Mucosa of descending colon (tissue), 3 donors: ENCODE measurements at regions not wholly inside any gene's neighbourhood (a gene's known extent, or its start where the extent isn't known, plus 50 kb on each side); places are given as distances from the start of the nearest gene placed in this dataset.

Experiments used
- ATAC-seq: fragments of 200-7000 bp; cut with Tn5 transposase; one replicate; pipeline ENCODE4 v1.9.1; 2020; ENCODE audit warnings: mild to moderate bottlenecking, moderate library complexity
- DNase-seq, 3 donors: peaks; one replicate each; pipeline ENCODE4 v3.0.0-alpha.2; 2020
- H3K36me3 ChIP-seq: fragments of 200-600 bp; one replicate; pipeline ENCODE4 v1.8.0; 2021; ENCODE audit warnings: low read depth, mild to moderate bottlenecking
- H3K4me1 ChIP-seq: fragments of 200-600 bp; one replicate; pipeline ENCODE4 v1.8.0; 2021; ENCODE audit warnings: low read depth, mild to moderate bottlenecking
- H3K4me3 ChIP-seq: fragments of 200-600 bp; one replicate; pipeline ENCODE4 v1.8.0; 2021; ENCODE audit warnings: mild to moderate bottlenecking
- H3K9me3 ChIP-seq: fragments of 200-600 bp; one replicate; pipeline ENCODE4 v1.8.0; 2021; ENCODE audit warnings: mild to moderate bottlenecking
- intact Hi-C, 2 donors: fragments of 100-400 bp; cut with DNase I in 1 of 2; cut with micrococcal nuclease in 1 of 2; formaldehyde crosslinking; loops; one replicate each; pipeline versions ENCODE4 v1.11.0 to v1.11.1; 2022; cut with DNase I, micrococcal nuclease
- TF ChIP-seq, protein P1 (sequence below): fragments of 200-600 bp; IDR thresholded peaks from one replicate; pipeline ENCODE4 v1.8.0; 2022; ENCODE audit warnings: antibody characterized with exemption, mild to moderate bottlenecking
- donor health status: DM: no; HTN: no; CAD: no; lungs with moderate emphysema.
- donor health status: DM: no; HTN: no; CAD: no.
- donor health status: DM: no; HTN: yes; CAD: no.

DNA sequence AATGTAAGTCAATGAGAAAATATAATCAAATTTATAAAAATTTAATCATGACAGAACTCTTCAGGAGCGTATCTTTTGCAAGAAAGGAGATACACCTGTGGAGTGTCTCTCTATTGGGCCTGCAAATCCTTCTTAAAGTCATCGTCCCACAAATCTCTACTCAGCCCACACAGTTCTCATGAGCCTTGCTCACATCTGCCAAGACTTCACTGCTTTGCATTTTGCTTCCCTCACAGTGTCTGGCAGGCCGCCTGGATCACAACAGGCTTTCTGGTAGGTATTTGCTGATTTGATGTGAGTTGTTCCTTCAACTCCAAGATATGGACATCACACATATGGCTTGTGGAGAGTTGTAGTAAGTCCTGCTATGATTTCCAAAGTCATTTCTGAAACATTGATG, 183.1 kb upstream of the ARX start:
- H3K9me3 ChIP-seq, result no peaks in the 10 kb centered on the region
- intact Hi-C loops, result no loop called here
- DNase-seq (no peak), ATAC-seq (no peak)
- TF ChIP-seq, protein P1, sequence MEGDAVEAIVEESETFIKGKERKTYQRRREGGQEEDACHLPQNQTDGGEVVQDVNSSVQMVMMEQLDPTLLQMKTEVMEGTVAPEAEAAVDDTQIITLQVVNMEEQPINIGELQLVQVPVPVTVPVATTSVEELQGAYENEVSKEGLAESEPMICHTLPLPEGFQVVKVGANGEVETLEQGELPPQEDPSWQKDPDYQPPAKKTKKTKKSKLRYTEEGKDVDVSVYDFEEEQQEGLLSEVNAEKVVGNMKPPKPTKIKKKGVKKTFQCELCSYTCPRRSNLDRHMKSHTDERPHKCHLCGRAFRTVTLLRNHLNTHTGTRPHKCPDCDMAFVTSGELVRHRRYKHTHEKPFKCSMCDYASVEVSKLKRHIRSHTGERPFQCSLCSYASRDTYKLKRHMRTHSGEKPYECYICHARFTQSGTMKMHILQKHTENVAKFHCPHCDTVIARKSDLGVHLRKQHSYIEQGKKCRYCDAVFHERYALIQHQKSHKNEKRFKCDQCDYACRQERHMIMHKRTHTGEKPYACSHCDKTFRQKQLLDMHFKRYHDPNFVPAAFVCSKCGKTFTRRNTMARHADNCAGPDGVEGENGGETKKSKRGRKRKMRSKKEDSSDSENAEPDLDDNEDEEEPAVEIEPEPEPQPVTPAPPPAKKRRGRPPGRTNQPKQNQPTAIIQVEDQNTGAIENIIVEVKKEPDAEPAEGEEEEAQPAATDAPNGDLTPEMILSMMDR, result no peak
- no peaks in the 10 kb centered on the region for H3K4me1 ChIP-seq
- H3K36me3 ChIP-seq, result no peaks in the 10 kb centered on the region
- H3K4me3 ChIP-seq, result no peak overlapping the region

DNA sequence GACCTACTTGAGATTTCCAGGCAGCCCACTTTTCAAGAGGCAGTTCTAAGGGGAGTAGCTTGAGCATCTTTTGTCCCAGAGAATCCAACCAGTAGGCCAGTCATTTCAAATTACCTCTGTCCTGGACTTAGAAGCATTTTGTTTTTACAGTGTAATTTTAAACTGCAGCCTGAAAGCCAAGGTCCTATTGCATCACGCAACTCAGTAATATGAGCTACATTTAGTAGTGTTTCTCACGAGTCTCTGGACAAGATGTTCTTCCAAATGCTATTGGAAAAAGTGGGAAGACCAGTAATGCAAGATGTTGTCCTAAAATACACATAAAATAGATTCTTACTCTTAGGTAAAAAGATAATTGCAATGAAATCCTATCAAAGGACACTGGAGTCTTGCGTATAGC, 182.5 kb upstream of the ARX start:
- Histone ChIP-seq H3K4me1 (no peaks in the 10 kb centered on the region), H3K36me3 (no peaks in the 10 kb centered on the region), H3K4me3 (no peak overlapping the region), H3K9me3 (no peaks in the 10 kb centered on the region)
- ATAC-seq, result no peak
- intact Hi-C loops, result no loop called here
- DNase-seq, result no peak
- TF ChIP-seq, protein P1, result no peak

DNA sequence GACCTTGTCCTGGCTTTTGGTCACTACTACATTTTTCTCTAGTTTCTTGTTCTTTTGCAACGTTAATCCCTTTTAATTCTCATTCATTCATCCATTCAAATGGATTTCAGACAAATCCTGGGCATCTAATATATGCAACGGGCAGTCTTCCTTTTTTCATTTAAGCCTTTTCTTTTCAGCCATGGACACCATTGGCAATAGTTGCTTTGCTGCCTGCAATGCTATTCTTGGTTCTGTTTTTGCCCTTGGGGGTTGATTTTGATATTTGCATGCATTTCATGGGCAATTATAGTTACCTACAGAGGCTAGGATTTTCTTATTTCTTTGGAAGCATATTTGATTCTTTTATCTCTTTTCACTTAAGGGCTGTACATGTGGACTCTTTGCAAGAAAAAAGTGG, 180.5 kb upstream of the ARX start:
- H3K4me3 ChIP-seq, result no peak overlapping the region
- TF ChIP-seq, protein P1, result no peak
- no peaks in the 10 kb centered on the region for H3K4me1 ChIP-seq
- intact Hi-C loops, result no loop called here
- no peak for DNase-seq
- no peak for ATAC-seq
- no peaks in the 10 kb centered on the region for H3K36me3 ChIP-seq
- H3K9me3 ChIP-seq, result no peaks in the 10 kb centered on the region

DNA sequence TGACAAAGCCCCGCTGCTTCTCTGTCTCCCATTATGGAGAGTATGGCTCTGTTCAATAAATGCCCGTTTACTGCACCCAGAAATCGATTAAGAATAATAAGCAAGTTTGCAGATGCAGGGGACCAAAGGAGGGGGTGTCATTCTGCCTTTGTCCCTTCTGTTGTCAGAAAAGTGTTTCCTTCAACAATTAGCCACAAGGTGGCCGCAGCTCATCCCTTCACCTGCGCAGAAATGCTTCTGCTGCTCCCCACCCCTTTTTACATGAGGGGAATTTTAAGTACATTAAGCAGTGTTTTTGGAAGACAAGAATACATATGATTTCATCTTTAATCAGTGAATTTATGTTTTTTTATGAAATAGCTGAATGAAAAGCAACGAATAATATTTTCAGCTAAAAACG, 175.6 kb upstream of the ARX start:
- no peak for ATAC-seq
- TF ChIP-seq, protein P1, result no peak
- no peaks in the 10 kb centered on the region for H3K9me3 ChIP-seq
- intact Hi-C loops, result no loop called here
- no peak overlapping the region for H3K4me3 ChIP-seq
- H3K36me3 ChIP-seq, result no peaks in the 10 kb centered on the region
- DNase-seq, result no peak
- H3K4me1 ChIP-seq, result no peaks in the 10 kb centered on the region

DNA sequence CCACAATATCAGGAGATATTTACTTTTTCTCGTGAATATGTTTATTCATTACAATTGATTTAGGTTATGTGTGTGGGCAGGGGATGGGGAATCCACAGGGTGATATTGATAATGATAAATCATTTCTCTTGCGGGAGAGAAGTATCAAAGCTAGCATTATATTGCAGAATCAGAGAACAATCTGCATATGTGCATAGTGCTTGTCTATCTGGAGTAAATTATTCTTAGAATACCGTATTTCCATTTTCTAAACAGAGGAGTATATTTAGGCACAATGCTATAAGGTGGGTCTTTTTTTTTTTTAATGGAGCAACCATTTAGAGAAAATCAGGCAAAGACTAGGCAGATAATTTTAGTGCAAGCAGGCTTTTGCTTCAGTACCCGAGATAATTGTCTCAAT, 166.0 kb upstream of the ARX start:
- no peaks in the 10 kb centered on the region for H3K4me1 ChIP-seq
- TF ChIP-seq, protein P1, result no peak
- H3K4me3 ChIP-seq, result no peak overlapping the region
- ATAC-seq, result no peak
- H3K36me3 ChIP-seq, result no peaks in the 10 kb centered on the region
- intact Hi-C loops, result no loop called here
- no peaks in the 10 kb centered on the region for H3K9me3 ChIP-seq
- no peak for DNase-seq

DNA sequence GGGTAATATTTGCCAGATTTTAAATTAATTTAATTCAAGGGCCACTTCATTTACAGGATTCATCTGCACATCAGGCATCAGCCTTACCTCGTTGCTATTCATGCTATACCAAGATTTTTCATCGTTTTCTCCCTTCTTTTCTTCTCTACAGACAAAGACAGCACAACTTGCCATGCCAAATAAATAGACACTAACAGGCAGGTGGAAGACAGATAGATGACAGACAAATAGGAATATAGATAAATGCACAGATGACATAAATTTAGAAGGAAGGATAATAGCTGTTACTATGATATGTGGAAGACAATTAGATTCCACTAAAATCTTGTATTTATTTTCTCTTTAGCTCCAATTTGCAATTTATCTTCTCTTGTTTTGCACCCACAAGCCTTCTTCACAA, 164.5 kb upstream of the ARX start:
- ATAC-seq, result no peak
- no peak for DNase-seq

More for the DNA sequence above, 164.5 kb upstream of the ARX start:
- Histone ChIP-seq H3K4me3 (no peak overlapping the region), H3K36me3 (no peaks in the 10 kb centered on the region), H3K4me1 (no peaks in the 10 kb centered on the region), H3K9me3 (no peaks in the 10 kb centered on the region)
- intact Hi-C loops, result no loop called here
- TF ChIP-seq, protein P1, result no peak
